ENCODE measurements at regions not wholly inside any gene's neighbourhood (a gene's known extent, or its start where the extent isn't known, plus 50 kb on each side); places are given as distances from the start of the nearest gene placed in this dataset.
"Not testable (repeated sequence)": the region's sequence is repeated elsewhere in the genome, so short reads cannot be mapped to it uniquely, and the experiment has no call there.

DNA sequence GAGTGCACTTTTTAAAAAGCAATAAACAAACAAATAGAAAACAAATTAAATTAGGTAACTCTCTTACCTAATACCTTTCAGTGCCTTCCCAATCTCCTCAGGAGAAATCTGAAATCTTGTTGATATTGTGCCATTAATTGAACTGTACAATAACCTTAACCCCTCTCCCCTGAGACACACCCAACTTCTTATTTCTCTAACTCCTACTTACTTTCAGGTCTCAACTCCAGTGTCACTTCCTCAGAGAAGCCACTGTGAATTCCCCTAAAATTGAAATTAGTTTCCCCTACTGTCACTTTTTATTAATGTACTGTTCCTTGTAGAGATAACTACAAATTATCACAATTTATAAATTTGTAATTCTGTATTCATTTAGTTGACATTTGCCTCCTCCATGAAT lies 295.3 kb upstream of the TNC start:
- H3K27ac Mint-ChIP-seq: no peak overlapping the region
- H3K27me3 Mint-ChIP-seq: no peaks in the 10 kb centered on the region
- H3K4me1 Mint-ChIP-seq (ENCODE audit: low read depth): peaks cover 1% of the 10 kb centered on the region
- no peak overlapping the region for H3K4me3 Mint-ChIP-seq (ENCODE audit: low read depth)
- TF ChIP-seq, protein P1, sequence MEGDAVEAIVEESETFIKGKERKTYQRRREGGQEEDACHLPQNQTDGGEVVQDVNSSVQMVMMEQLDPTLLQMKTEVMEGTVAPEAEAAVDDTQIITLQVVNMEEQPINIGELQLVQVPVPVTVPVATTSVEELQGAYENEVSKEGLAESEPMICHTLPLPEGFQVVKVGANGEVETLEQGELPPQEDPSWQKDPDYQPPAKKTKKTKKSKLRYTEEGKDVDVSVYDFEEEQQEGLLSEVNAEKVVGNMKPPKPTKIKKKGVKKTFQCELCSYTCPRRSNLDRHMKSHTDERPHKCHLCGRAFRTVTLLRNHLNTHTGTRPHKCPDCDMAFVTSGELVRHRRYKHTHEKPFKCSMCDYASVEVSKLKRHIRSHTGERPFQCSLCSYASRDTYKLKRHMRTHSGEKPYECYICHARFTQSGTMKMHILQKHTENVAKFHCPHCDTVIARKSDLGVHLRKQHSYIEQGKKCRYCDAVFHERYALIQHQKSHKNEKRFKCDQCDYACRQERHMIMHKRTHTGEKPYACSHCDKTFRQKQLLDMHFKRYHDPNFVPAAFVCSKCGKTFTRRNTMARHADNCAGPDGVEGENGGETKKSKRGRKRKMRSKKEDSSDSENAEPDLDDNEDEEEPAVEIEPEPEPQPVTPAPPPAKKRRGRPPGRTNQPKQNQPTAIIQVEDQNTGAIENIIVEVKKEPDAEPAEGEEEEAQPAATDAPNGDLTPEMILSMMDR (IDR thresholded peaks at IDR 0.05; ENCODE audit: unreplicated experiment): no peak
- H3K36me3 Mint-ChIP-seq (ENCODE audit: insufficient read depth): no peaks in the 10 kb centered on the region
- no peak for DNase-seq (ENCODE audit: low spot score, unreplicated experiment)
- peaks cover 9% of the 10 kb centered on the region for H3K9me3 Mint-ChIP-seq (ENCODE audit: low read depth)

DNA sequence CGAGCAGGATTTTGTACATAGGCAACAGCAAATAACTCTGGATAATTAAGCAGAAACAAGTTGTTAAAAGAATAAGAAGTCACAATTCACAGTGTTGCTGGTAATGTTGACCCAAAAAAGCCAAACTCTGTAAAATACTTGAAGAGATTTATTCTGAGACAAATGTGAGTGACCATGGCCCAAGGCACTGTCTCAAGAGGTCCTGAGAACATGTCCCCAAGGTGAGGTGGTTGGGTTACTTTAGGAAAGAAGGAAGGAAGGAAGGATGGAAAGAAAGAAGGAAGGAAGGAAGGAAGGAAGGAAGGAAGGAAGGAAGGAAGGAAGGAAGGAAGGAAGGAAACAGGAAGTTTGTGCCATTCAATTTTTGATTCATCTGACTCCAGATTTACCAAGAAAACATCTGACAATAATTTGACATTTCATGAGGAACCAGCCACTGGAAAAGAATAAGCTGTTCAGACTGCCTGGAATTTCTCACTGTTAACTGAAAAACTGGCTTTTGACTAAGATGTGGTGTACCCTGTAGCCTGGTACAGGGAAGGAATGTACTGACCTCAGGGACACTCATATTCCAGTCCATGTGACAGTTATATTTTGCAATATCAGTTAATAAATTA lies 295.9 kb upstream of the TNC start:
- H3K27me3 Mint-ChIP-seq: no peaks in the 10 kb centered on the region
- DNase-seq (ENCODE audit: low spot score, unreplicated experiment): no peak
- H3K4me1 Mint-ChIP-seq (ENCODE audit: low read depth): peaks cover 1% of the 10 kb centered on the region
- H3K27ac Mint-ChIP-seq: no peak overlapping the region
- H3K4me3 Mint-ChIP-seq (ENCODE audit: low read depth): no peak overlapping the region
- no peaks in the 10 kb centered on the region for H3K36me3 Mint-ChIP-seq (ENCODE audit: insufficient read depth)
- TF ChIP-seq, protein P1 (IDR thresholded peaks at IDR 0.05; ENCODE audit: unreplicated experiment): no peak
- peaks cover 6% of the 10 kb centered on the region for H3K9me3 Mint-ChIP-seq (ENCODE audit: low read depth)

DNA sequence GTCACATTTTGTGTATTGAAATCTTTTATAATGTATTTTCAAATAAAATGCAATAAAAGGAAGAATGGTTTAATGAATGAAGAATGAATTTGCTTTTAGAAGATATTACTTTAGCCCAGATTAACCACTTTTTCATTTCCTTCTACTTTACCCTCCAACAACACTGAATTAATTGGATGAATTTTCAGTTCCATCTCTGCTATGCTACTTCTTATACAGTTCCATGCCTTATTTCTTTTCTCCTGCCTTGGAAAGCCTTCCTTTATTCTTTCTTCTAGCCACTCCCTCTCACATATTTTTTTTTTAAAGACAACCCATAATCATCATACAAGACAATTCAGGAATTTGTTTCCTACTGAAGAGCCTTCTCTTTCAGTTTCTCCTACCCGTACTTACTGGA lies 296.6 kb upstream of the TNC start:
- DNase-seq (ENCODE audit: low spot score, unreplicated experiment): no peak
- H3K27ac Mint-ChIP-seq: no peak overlapping the region
- H3K4me1 Mint-ChIP-seq (ENCODE audit: low read depth): peaks cover 1% of the 10 kb centered on the region
- TF ChIP-seq, protein P1 (IDR thresholded peaks at IDR 0.05; ENCODE audit: unreplicated experiment): no peak
- H3K27me3 Mint-ChIP-seq: no peaks in the 10 kb centered on the region
- H3K9me3 Mint-ChIP-seq (ENCODE audit: low read depth): peaks cover 3% of the 10 kb centered on the region
- no peak overlapping the region for H3K4me3 Mint-ChIP-seq (ENCODE audit: low read depth)
- H3K36me3 Mint-ChIP-seq (ENCODE audit: insufficient read depth): no peaks in the 10 kb centered on the region

DNA sequence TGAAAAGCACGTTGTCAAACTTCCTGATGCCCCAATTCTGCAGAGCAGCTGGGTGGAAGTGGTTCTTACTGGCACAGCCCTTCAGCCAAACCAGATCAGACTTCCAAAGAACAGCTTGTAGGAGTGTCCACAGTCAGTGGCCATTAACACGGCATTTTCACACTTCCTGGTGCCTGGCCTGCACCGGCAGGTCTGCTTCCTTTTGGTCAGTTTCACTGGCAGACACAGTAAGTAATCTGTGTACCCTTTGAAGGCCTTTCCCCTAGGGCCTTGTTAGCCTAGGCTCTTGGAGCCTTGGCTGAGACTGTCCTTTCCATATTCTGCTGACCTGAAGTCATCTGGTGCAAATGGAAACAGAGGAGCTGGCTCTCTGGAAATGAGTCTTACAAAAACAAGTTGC lies 297.5 kb upstream of the TNC start:
- no peak overlapping the region for H3K4me3 Mint-ChIP-seq (ENCODE audit: low read depth)
- H3K4me1 Mint-ChIP-seq (ENCODE audit: low read depth): peaks cover 1% of the 10 kb centered on the region
- no peak overlapping the region for H3K27ac Mint-ChIP-seq
- H3K36me3 Mint-ChIP-seq (ENCODE audit: insufficient read depth): no peaks in the 10 kb centered on the region
- TF ChIP-seq, protein P1 (IDR thresholded peaks at IDR 0.05; ENCODE audit: unreplicated experiment): no peak
- no peak for DNase-seq (ENCODE audit: low spot score, unreplicated experiment)
- no peaks in the 10 kb centered on the region for H3K27me3 Mint-ChIP-seq
- peaks cover 3% of the 10 kb centered on the region for H3K9me3 Mint-ChIP-seq (ENCODE audit: low read depth)

DNA sequence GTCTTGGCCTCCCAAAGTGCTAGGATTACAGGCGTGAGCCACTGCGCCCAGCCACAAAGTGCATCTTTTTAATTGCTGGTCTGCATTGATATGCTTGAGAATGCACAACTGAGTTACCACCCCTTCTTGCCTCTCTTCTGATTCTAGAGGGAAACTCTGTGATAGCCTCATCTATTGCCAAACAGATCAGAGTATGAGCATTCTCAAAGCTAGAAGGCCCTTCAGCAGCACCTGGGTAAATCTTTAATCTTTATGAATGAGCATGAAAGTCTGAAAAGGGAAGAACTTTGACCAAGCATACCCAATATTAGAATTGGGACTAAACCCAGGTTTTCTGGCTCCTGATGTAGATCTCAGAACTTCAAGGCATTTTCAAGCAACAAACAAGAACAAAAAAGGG lies 298.3 kb upstream of the TNC start:
- Mint-ChIP-seq H3K27me3 (no peaks in the 10 kb centered on the region), H3K9me3 (ENCODE audit: low read depth) (peaks cover 8% of the 10 kb centered on the region), H3K27ac (no peak overlapping the region), H3K36me3 (ENCODE audit: insufficient read depth) (peaks cover 1% of the 10 kb centered on the region), H3K4me3 (ENCODE audit: low read depth) (no peak overlapping the region), H3K4me1 (ENCODE audit: low read depth) (peaks cover 1% of the 10 kb centered on the region)
- TF ChIP-seq, protein P1 (IDR thresholded peaks at IDR 0.05; ENCODE audit: unreplicated experiment): no peak
- DNase-seq (ENCODE audit: low spot score, unreplicated experiment): no peak

DNA sequence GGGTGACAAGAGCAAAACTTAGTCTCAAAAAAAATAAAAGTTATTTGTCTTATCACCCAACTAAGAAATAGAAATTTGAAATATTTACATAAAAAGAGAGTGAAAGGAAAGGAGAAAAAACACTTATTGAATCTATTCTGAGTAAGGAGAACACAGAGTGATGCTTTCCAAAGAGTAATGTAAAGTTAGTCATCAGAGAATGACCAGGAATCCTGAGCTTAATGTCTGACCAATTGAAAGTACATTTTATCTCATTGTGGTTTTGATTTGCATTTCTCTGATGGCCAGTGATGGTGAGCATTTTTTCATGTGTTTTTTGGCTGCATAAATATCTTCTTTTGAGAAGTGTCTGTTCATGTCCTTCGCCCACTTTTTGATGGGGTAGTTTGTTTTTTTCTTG lies 300.2 kb upstream of the TNC start:
- not testable (repeated sequence) for H3K4me1 Mint-ChIP-seq (ENCODE audit: low read depth); H3K4me3 Mint-ChIP-seq (ENCODE audit: low read depth); H3K27ac Mint-ChIP-seq; DNase-seq (ENCODE audit: low spot score, unreplicated experiment); H3K27me3 Mint-ChIP-seq; H3K36me3 Mint-ChIP-seq (ENCODE audit: insufficient read depth)
- peaks cover 11% of the 10 kb centered on the region for H3K9me3 Mint-ChIP-seq (ENCODE audit: low read depth)
